ENCODE measurements at regions not wholly inside any gene's neighbourhood (a gene's known extent, or its start where the extent isn't known, plus 50 kb on each side); places are given as distances from the start of the nearest gene placed in this dataset.

DNA sequence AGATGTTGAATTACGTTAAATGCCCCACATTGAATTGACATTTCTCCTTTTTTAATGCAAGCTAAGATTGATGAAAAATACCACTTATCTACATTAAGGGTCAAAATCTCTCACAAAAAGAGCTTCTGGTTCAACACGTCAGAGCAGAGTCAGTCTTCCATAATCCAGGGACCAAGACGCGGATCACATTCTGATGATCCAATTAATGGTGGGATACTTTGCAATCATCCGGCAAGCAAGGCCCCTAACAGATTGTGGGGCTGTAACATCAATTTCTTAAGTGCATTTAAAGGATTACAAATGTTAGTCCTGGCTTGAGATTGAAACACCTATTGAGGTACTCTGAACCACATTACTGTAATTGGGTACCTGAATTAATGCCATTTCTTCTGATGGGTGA lies 120.2 kb upstream of the ESRRG start:
- TF ChIP-seq, protein P1, sequence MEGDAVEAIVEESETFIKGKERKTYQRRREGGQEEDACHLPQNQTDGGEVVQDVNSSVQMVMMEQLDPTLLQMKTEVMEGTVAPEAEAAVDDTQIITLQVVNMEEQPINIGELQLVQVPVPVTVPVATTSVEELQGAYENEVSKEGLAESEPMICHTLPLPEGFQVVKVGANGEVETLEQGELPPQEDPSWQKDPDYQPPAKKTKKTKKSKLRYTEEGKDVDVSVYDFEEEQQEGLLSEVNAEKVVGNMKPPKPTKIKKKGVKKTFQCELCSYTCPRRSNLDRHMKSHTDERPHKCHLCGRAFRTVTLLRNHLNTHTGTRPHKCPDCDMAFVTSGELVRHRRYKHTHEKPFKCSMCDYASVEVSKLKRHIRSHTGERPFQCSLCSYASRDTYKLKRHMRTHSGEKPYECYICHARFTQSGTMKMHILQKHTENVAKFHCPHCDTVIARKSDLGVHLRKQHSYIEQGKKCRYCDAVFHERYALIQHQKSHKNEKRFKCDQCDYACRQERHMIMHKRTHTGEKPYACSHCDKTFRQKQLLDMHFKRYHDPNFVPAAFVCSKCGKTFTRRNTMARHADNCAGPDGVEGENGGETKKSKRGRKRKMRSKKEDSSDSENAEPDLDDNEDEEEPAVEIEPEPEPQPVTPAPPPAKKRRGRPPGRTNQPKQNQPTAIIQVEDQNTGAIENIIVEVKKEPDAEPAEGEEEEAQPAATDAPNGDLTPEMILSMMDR (IDR thresholded peaks at IDR 0.05) = no peak
- no peaks in the 10 kb centered on the region for H3K36me3 ChIP-seq
- intact Hi-C loops (cut with DNase I; ENCODE audit: low total_unique reads) = no loop called here

DNA sequence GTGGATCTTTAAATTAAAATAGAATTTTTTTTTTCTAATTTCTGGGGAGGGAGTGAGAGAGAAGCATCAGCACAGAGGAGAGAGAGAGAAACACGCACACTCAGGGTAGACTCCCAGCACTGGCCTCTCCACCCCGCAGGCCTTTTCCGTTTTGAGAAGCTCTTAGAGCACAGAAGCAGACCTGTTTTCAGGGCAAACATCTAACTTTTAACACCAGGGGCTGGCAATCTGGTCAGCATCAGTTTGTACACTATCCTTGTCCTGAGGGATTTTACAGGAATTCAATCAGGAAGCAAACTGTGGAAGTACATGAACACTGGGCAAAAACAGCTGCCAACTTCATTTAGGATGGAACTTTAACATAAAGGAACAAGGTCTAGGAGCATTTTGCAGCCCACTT lies 117.9 kb upstream of the ESRRG start:
- H3K9me3 ChIP-seq = no peaks in the 10 kb centered on the region
- TF ChIP-seq, protein P1 (IDR thresholded peaks at IDR 0.05) = no peak
- H3K4me1 ChIP-seq = no peaks in the 10 kb centered on the region
- H3K27ac ChIP-seq = no peak overlapping the region
- no peaks in the 10 kb centered on the region for H3K36me3 ChIP-seq
- intact Hi-C loops (cut with DNase I; ENCODE audit: low total_unique reads) = no loop called here
- H3K4me3 ChIP-seq = no peak overlapping the region
- no peaks in the 10 kb centered on the region for H3K27me3 ChIP-seq
- no peak for DNase-seq

More for the DNA sequence above, 120.2 kb upstream of the ESRRG start:
- Histone ChIP-seq H3K27me3 (no peaks in the 10 kb centered on the region), H3K9me3 (no peaks in the 10 kb centered on the region), H3K27ac (no peak overlapping the region), H3K4me1 (no peaks in the 10 kb centered on the region), H3K4me3 (no peak overlapping the region)
- no peak for DNase-seq

DNA sequence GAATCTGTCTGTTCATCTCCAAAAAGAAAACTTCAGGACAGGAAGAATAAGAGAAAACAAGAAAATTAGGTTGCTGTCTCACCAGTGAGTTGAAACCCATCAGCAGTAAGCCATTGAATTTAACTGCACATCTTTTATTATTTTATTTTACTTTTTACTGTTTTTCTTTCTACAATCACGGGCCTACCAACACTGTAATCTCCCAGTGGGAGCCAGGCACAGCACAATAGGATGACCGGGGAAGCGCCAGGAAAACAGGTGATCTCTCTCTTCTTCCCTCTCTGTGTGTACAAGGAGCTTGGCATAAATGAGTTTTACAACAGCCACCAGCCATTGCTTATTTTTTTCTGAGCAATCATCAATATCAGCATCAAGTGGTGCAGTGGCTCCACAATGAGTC lies 113.1 kb upstream of the ESRRG start:
- Histone ChIP-seq H3K4me1 (no peaks in the 10 kb centered on the region), H3K27ac (no peak overlapping the region), H3K36me3 (no peaks in the 10 kb centered on the region), H3K4me3 (no peak overlapping the region), H3K27me3 (no peaks in the 10 kb centered on the region), H3K9me3 (no peaks in the 10 kb centered on the region)
- TF ChIP-seq, protein P1 (IDR thresholded peaks at IDR 0.05) = no peak
- no peak for DNase-seq
- intact Hi-C loops (cut with DNase I; ENCODE audit: low total_unique reads) = no loop called here

DNA sequence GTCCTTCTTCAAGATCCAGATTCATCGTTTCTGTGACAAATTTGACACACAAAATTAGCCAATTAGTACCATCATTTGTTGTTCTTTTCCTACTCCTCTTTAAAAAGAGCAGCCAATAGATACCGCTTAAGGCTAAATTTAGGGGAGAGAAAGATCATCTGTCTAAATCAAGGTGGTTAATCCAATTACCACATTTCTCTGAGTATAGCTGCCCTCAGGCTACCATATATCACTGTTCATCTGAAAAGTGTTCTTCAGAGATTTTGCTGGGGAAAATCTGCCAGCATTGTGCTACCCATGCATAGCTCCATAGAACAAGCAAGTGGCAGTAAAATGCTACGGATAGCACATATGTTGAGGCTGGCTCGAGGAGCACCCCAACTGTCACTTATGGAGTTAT lies 110.3 kb upstream of the ESRRG start:
- DNase-seq = no peak

DNA sequence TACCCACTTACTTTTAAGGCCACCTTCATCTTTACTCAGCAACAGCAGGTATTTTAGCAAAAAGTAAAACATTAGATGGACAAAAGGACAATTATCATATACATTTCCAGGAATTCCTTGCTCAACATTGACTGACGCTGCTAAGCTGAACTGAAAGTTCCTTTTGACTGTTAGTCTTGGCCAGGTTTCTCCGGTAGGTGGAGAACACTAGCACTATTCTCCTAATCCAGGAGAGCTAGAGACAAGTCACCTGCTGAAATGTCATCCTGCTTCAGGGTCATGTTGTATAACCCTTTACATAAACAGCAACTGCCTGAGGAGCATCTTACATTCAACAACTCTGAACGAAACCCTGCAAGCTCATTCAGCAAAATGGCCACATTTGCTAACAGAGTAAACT lies 109.0 kb upstream of the ESRRG start:
- Histone ChIP-seq H3K27me3 (no peaks in the 10 kb centered on the region), H3K27ac (no peak overlapping the region), H3K9me3 (no peaks in the 10 kb centered on the region), H3K4me1 (no peaks in the 10 kb centered on the region), H3K36me3 (no peaks in the 10 kb centered on the region), H3K4me3 (no peak overlapping the region)
- DNase-seq = no peak
- TF ChIP-seq, protein P1 (IDR thresholded peaks at IDR 0.05) = no peak
- intact Hi-C loops (cut with DNase I; ENCODE audit: low total_unique reads) = no loop called here

More for the DNA sequence above, 110.3 kb upstream of the ESRRG start:
- Histone ChIP-seq H3K4me3 (no peak overlapping the region), H3K36me3 (no peaks in the 10 kb centered on the region), H3K27ac (no peak overlapping the region), H3K4me1 (no peaks in the 10 kb centered on the region), H3K9me3 (no peaks in the 10 kb centered on the region), H3K27me3 (no peaks in the 10 kb centered on the region)
- TF ChIP-seq, protein P1 (IDR thresholded peaks at IDR 0.05) = no peak
- intact Hi-C loops (cut with DNase I; ENCODE audit: low total_unique reads) = no loop called here
